ENCODE measurements at regions not wholly inside any gene's neighbourhood (a gene's known extent, or its start where the extent isn't known, plus 50 kb on each side); places are given as distances from the start of the nearest gene placed in this dataset.

DNA sequence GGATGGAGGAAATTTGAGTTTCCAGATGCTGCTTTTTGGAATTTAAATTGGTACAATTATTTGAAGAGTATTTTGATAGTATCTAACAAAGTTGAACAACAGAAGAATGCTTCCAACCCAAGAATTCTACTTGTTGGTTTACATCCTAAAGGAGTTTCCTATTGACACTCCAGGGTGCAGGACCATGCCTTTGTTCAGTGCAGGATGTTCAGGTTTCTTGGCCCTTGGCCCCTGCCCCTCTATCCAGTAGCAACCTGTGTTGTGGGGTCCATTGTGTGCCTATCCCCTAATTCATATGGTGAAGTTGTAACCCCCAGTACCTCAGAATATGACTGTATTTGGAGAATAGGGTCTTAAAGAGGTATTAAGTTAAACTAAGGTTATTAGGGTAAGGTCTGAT lies 750.0 kb upstream of the ZNF608 start:
- no peaks in the 10 kb centered on the region for H3K36me3 Mint-ChIP-seq
- H3K9me3 Mint-ChIP-seq: peaks cover 0 to 20% (median 2%) of the 10 kb centered on the region in 7 donors
- DNase-seq: no peak
- no peak overlapping the region for H3K4me3 ChIP-seq (ENCODE audit: low read depth, low read length)
- no peak for ATAC-seq (ENCODE audit: low read depth in 2 of 2)
- H3K27me3 ChIP-seq (ENCODE audit: control insufficient read depth, insufficient read depth, low read length): no peaks in the 10 kb centered on the region
- H3K4me1 ChIP-seq (ENCODE audit: control insufficient read depth, insufficient read depth, low read length, poor library complexity, severe bottlenecking): no peaks in the 10 kb centered on the region
- H3K27ac ChIP-seq (ENCODE audit: insufficient read depth, low read length, poor library complexity, severe bottlenecking): no peak overlapping the region
- H3K9me3 ChIP-seq (ENCODE audit: control insufficient read depth in 2 of 2, low read length in 2 of 2): no peaks in the 10 kb centered on the region
- H3K4me1 Mint-ChIP-seq: no peaks in the 10 kb centered on the region
- no peak overlapping the region for H3K4me3 Mint-ChIP-seq
- no peaks in the 10 kb centered on the region for H3K27me3 Mint-ChIP-seq
- no peaks in the 10 kb centered on the region for H3K36me3 ChIP-seq (ENCODE audit: control insufficient read depth, insufficient read depth, low read length)
- H3K27ac Mint-ChIP-seq: no peak overlapping the region

DNA sequence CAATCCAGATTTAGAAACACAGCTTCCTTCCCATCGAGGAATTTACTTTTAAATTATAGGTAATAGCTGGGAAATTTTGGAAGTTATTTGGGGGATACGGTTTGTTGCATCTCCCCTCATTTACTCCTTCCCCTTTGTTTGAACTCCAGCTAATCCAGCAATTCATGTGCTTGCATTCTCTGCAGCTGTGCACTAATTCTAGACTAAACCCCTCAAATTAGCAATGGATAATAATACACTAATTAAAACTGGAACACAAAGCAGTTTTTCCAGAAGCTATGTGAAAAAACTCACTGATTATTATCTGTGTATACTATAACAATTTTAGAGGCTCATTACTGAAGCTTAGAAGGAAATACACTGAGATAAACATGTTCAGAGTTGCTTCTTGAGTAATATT lies 751.2 kb upstream of the ZNF608 start:
- H3K9me3 Mint-ChIP-seq: peaks cover 0 to 20% (median 2%) of the 10 kb centered on the region in 7 donors
- DNase-seq (no peak), ATAC-seq (ENCODE audit: low read depth in 2 of 2) (no peak)
- Histone ChIP-seq H3K27me3 (ENCODE audit: control insufficient read depth, insufficient read depth, low read length) (no peaks in the 10 kb centered on the region), H3K4me3 (ENCODE audit: low read depth, low read length) (no peak overlapping the region), H3K4me1 (ENCODE audit: control insufficient read depth, insufficient read depth, low read length, poor library complexity, severe bottlenecking) (no peaks in the 10 kb centered on the region), H3K36me3 (ENCODE audit: control insufficient read depth, insufficient read depth, low read length) (no peaks in the 10 kb centered on the region), H3K9me3 (ENCODE audit: control insufficient read depth in 2 of 2, low read length in 2 of 2) (no peaks in the 10 kb centered on the region), H3K27ac (ENCODE audit: insufficient read depth, low read length, poor library complexity, severe bottlenecking) (no peak overlapping the region)
- no peak overlapping the region for H3K27ac Mint-ChIP-seq
- H3K4me1 Mint-ChIP-seq: no peaks in the 10 kb centered on the region
- no peak overlapping the region for H3K4me3 Mint-ChIP-seq
- no peaks in the 10 kb centered on the region for H3K36me3 Mint-ChIP-seq
- H3K27me3 Mint-ChIP-seq: no peaks in the 10 kb centered on the region

DNA sequence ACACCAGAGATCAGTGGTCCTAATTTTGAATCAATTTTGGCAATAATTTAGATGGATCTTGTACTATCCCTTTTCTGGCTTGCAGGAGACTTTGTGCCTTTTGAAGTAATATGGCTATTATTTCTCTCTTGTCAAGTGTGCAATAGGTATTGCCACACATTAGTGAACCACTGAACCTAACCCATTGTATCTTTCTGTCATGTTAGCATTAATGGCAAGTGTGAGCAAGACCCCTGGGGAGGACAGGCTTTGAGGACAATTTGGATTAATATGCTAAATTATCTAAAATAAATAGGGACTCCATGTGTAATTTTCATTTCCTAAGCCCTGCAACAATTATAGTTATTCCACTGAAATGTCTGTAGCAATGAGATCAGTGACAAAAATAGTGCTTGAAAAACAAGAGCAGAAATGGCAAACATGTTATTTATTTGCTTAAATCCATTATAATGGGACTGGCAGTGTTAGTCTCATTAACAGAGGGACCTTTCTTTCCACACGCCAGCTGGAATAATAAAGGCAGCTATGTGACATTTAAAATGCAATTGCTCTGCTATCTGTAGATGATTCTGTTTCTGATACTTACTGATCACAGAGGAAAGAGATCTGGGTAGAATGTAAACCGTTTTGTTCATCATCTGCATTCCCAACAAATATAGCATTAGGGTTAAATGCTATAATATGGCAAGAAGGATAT lies 753.3 kb upstream of the ZNF608 start:
- no peaks in the 10 kb centered on the region for H3K36me3 Mint-ChIP-seq
- ATAC-seq (ENCODE audit: low read depth in 2 of 2) (no peak), DNase-seq (no peak)
- Histone ChIP-seq H3K36me3 (ENCODE audit: control insufficient read depth, insufficient read depth, low read length) (no peaks in the 10 kb centered on the region), H3K27ac (ENCODE audit: insufficient read depth, low read length, poor library complexity, severe bottlenecking) (no peak overlapping the region), H3K27me3 (ENCODE audit: control insufficient read depth, insufficient read depth, low read length) (no peaks in the 10 kb centered on the region), H3K4me3 (ENCODE audit: low read depth, low read length) (no peak overlapping the region), H3K4me1 (ENCODE audit: control insufficient read depth, insufficient read depth, low read length, poor library complexity, severe bottlenecking) (no peaks in the 10 kb centered on the region), H3K9me3 (ENCODE audit: control insufficient read depth in 2 of 2, low read length in 2 of 2) (no peaks in the 10 kb centered on the region)
- no peaks in the 10 kb centered on the region for H3K27me3 Mint-ChIP-seq
- H3K27ac Mint-ChIP-seq: no peak overlapping the region
- no peaks in the 10 kb centered on the region for H3K4me1 Mint-ChIP-seq
- H3K9me3 Mint-ChIP-seq: peaks cover 0 to 19% (median 2%) of the 10 kb centered on the region in 7 donors
- H3K4me3 Mint-ChIP-seq: no peak overlapping the region

DNA sequence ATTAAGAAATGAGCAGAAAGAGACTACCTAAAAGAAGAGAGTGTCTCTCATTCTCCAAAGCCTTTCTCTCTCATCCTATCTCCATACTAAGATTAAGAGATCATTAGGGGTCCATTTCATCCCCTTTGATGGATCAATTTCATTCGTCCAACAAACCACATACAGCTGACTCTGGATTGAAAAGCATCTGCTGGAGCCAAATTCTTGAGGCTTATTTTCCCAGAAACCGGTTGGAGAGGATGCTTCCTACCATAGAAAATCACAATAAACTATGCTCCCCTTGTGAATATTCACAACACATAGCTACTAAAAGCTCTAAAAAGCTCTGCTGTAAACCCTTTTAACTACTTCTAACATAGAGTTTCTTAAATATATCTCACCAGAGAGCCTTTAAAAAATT lies 755.0 kb upstream of the ZNF608 start:
- Mint-ChIP-seq H3K36me3 (no peaks in the 10 kb centered on the region), H3K27me3 (no peaks in the 10 kb centered on the region), H3K4me1 (no peaks in the 10 kb centered on the region), H3K9me3 (peaks cover 0 to 15% (median 2%) of the 10 kb centered on the region in 7 donors), H3K27ac (no peak overlapping the region), H3K4me3 (no peak overlapping the region)
- Histone ChIP-seq H3K36me3 (ENCODE audit: control insufficient read depth, insufficient read depth, low read length) (no peaks in the 10 kb centered on the region), H3K9me3 (ENCODE audit: control insufficient read depth in 2 of 2, low read length in 2 of 2) (no peaks in the 10 kb centered on the region), H3K4me3 (ENCODE audit: low read depth, low read length) (no peak overlapping the region), H3K27me3 (ENCODE audit: control insufficient read depth, insufficient read depth, low read length) (no peaks in the 10 kb centered on the region), H3K4me1 (ENCODE audit: control insufficient read depth, insufficient read depth, low read length, poor library complexity, severe bottlenecking) (no peaks in the 10 kb centered on the region), H3K27ac (ENCODE audit: insufficient read depth, low read length, poor library complexity, severe bottlenecking) (no peak overlapping the region)
- DNase-seq (no peak), ATAC-seq (ENCODE audit: low read depth in 2 of 2) (no peak)

DNA sequence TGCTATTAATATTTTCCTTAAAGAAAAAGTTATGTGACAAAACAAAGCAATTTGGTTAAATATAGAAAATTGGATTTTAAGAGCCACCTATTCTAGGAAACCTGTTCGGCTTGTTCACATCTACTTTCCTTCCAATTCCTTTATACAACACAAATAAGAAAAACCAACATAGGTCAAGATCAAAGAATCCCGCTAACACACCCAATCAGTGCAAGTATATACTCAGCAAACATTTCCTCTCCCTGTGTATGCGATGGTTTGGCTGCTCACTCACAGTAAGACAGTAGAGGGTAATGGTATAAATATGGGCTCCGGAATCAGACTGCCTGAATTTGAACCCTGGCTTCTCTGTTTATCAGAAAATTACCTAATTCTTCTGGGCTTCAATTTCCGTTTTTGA lies 757.5 kb upstream of the ZNF608 start:
- no peak for ATAC-seq (ENCODE audit: low read depth in 2 of 2)

DNA sequence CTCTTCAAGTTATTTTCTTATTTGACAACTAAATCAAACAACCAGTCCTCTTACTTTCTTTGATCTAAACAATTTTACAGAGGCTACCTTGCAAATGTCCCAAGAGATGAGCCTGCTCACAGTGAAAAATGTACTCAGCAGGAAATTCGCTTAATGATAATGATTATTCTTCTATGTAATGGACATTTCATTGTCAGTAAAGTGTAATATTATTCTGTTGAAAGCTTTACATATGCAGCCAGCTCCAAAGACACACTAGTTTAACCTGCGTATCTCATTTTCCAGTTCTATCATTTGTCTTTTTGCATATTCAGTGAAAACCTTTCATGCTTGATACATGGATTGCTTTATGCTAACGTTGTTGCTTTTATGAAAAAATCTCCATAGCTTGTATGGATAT lies 758.7 kb upstream of the ZNF608 start:
- peaks cover 0 to 11% (median 4%) of the 10 kb centered on the region in 7 donors for H3K9me3 Mint-ChIP-seq
- no peak overlapping the region for H3K27ac Mint-ChIP-seq
- no peaks in the 10 kb centered on the region for H3K36me3 Mint-ChIP-seq

More for the DNA sequence above, 757.5 kb upstream of the ZNF608 start:
- Histone ChIP-seq H3K27ac (ENCODE audit: insufficient read depth, low read length, poor library complexity, severe bottlenecking) (no peak overlapping the region), H3K36me3 (ENCODE audit: control insufficient read depth, insufficient read depth, low read length) (no peaks in the 10 kb centered on the region), H3K27me3 (ENCODE audit: control insufficient read depth, insufficient read depth, low read length) (no peaks in the 10 kb centered on the region), H3K4me1 (ENCODE audit: control insufficient read depth, insufficient read depth, low read length, poor library complexity, severe bottlenecking) (no peaks in the 10 kb centered on the region), H3K9me3 (ENCODE audit: control insufficient read depth in 2 of 2, low read length in 2 of 2) (peaks cover 0 to 4% of the 10 kb centered on the region in 2 experiments), H3K4me3 (ENCODE audit: low read depth, low read length) (no peak overlapping the region)
- Mint-ChIP-seq H3K27ac (no peak overlapping the region), H3K4me1 (no peaks in the 10 kb centered on the region), H3K27me3 (no peaks in the 10 kb centered on the region), H3K9me3 (peaks cover 0 to 19% (median 4%) of the 10 kb centered on the region in 7 donors), H3K36me3 (no peaks in the 10 kb centered on the region), H3K4me3 (no peak overlapping the region)
- no peak for DNase-seq

DNA sequence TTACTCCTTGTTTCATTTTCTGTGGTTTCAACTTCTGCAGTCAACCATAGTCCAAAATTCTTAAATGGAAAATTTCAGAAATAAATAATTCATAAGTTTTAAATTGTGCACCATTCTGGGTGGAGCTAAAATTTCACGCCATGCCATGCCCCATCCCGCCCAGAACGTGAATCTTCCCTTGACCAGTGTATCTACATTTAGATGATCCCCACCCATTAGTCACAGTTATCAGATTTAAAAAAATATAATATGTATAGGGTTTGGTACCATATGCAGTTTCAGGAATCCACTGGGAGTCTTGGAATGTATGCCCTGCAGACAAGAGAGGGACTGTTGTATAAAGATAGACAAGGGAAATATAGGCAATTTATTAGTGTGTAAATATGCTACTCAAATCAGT lies 759.7 kb upstream of the ZNF608 start:
- H3K4me3 Mint-ChIP-seq: no peak overlapping the region
- H3K27me3 Mint-ChIP-seq: no peaks in the 10 kb centered on the region
- ATAC-seq (ENCODE audit: low read depth in 2 of 2): no peak
- Histone ChIP-seq H3K9me3 (ENCODE audit: control insufficient read depth in 2 of 2, low read length in 2 of 2) (peaks cover 0 to 4% of the 10 kb centered on the region in 2 experiments), H3K36me3 (ENCODE audit: control insufficient read depth, insufficient read depth, low read length) (no peaks in the 10 kb centered on the region), H3K4me1 (ENCODE audit: control insufficient read depth, insufficient read depth, low read length, poor library complexity, severe bottlenecking) (no peaks in the 10 kb centered on the region), H3K27me3 (ENCODE audit: control insufficient read depth, insufficient read depth, low read length) (no peaks in the 10 kb centered on the region), H3K27ac (ENCODE audit: insufficient read depth, low read length, poor library complexity, severe bottlenecking) (no peak overlapping the region), H3K4me3 (ENCODE audit: low read depth, low read length) (no peak overlapping the region)
- no peaks in the 10 kb centered on the region for H3K4me1 Mint-ChIP-seq
- no peak for DNase-seq
- no peak overlapping the region for H3K27ac Mint-ChIP-seq
- no peaks in the 10 kb centered on the region for H3K36me3 Mint-ChIP-seq
- H3K9me3 Mint-ChIP-seq: peaks cover 0 to 9% (median 4%) of the 10 kb centered on the region in 7 donors

More for the DNA sequence above, 758.7 kb upstream of the ZNF608 start:
- ATAC-seq (ENCODE audit: low read depth in 2 of 2) (no peak), DNase-seq (no peak)
- Histone ChIP-seq H3K36me3 (ENCODE audit: control insufficient read depth, insufficient read depth, low read length) (no peaks in the 10 kb centered on the region), H3K4me1 (ENCODE audit: control insufficient read depth, insufficient read depth, low read length, poor library complexity, severe bottlenecking) (no peaks in the 10 kb centered on the region), H3K4me3 (ENCODE audit: low read depth, low read length) (no peak overlapping the region), H3K27ac (ENCODE audit: insufficient read depth, low read length, poor library complexity, severe bottlenecking) (no peak overlapping the region), H3K9me3 (ENCODE audit: control insufficient read depth in 2 of 2, low read length in 2 of 2) (peaks cover 0 to 4% of the 10 kb centered on the region in 2 experiments), H3K27me3 (ENCODE audit: control insufficient read depth, insufficient read depth, low read length) (no peaks in the 10 kb centered on the region)
- Mint-ChIP-seq H3K4me3 (no peak overlapping the region), H3K27me3 (no peaks in the 10 kb centered on the region), H3K4me1 (no peaks in the 10 kb centered on the region)

DNA sequence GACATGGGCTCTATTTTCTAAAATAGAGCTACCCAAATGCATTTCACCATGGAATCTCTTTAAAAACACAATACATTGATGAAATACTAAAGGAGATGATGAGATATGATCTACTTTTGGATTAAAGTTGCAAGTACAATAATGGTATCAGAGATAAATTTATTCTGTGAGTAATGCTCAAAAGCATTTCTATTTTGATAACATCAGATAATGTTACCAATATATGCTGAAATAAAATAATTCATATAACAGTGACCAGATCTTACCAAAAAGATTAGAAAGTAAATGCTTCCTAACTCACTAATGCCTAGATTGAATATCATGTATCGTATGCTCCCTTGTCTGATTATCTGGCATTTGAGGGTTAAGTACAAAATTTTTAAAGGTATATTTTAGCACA lies 761.8 kb upstream of the ZNF608 start:
- no peak overlapping the region for H3K4me3 Mint-ChIP-seq
- H3K27me3 Mint-ChIP-seq: no peaks in the 10 kb centered on the region
- H3K27me3 ChIP-seq (ENCODE audit: control insufficient read depth, insufficient read depth, low read length): no peaks in the 10 kb centered on the region
- no peak overlapping the region for H3K4me3 ChIP-seq (ENCODE audit: low read depth, low read length)
- ATAC-seq (ENCODE audit: low read depth in 2 of 2) (no peak), DNase-seq (no peak)
- peaks cover 3 to 9% (median 4%) of the 10 kb centered on the region in 7 donors for H3K9me3 Mint-ChIP-seq
- no peaks in the 10 kb centered on the region for H3K36me3 ChIP-seq (ENCODE audit: control insufficient read depth, insufficient read depth, low read length)
- H3K27ac Mint-ChIP-seq: no peak overlapping the region
- H3K36me3 Mint-ChIP-seq: no peaks in the 10 kb centered on the region
- H3K27ac ChIP-seq (ENCODE audit: insufficient read depth, low read length, poor library complexity, severe bottlenecking): no peak overlapping the region
- peaks cover 0 to 4% of the 10 kb centered on the region in 2 experiments for H3K9me3 ChIP-seq (ENCODE audit: control insufficient read depth in 2 of 2, low read length in 2 of 2)
- H3K4me1 ChIP-seq (ENCODE audit: control insufficient read depth, insufficient read depth, low read length, poor library complexity, severe bottlenecking): no peaks in the 10 kb centered on the region
- no peaks in the 10 kb centered on the region for H3K4me1 Mint-ChIP-seq
